NCI-H524 (cell line): ENCODE measurements at regions not wholly inside any gene's neighbourhood (a gene's known extent, or its start where the extent isn't known, plus 50 kb on each side); places are given as distances from the start of the nearest gene placed in this dataset.
"Not testable (repeated sequence)": the region's sequence is repeated elsewhere in the genome, so short reads cannot be mapped to it uniquely, and the experiment has no call there.

Source experiments
- DNase-seq, 2 experiments: peaks; one replicate each; lab custom pipeline; 2025; lab: John Stamatoyannopoulos, UW

- DNase-seq, result no peak
Observed at GRCh38 chr2:238502088-238502810, 75.5 kb downstream of the ASB1 start.

- no peak for DNase-seq
Observed at GRCh38 chr2:238502956-238503791, 76.4 kb downstream of the ASB1 start.

- DNase-seq, result no peak
Observed at GRCh38 chr2:238504181-238504931, 77.6 kb downstream of the ASB1 start.

- no peak for DNase-seq
Observed at GRCh38 chr2:238505119-238505891, 78.6 kb downstream of the ASB1 start.

- DNase-seq, result no peak
Observed at GRCh38 chr2:238505892-238506280, 79.2 kb downstream of the ASB1 start.

- DNase-seq, result no peak
Observed at GRCh38 chr2:238506371-238507068, 79.8 kb downstream of the ASB1 start.

- DNase-seq, result no peak
Observed at GRCh38 chr2:238507836-238508235, 81.1 kb downstream of the ASB1 start.

GRCh38 chr2:238509151-238509835 lies 82.6 kb downstream of the ASB1 start:
- no peak for DNase-seq

- no peak for DNase-seq
Observed at GRCh38 chr2:238509903-238510302, 83.2 kb downstream of the ASB1 start.

GRCh38 chr2:238510911-238511613 lies 84.3 kb downstream of the ASB1 start:
- no peak for DNase-seq

- no peak for DNase-seq
Observed at GRCh38 chr2:238511614-238511950, 84.9 kb downstream of the ASB1 start.

GRCh38 chr2:238512247-238512867 lies 85.6 kb downstream of the ASB1 start:
- no peak for DNase-seq

GRCh38 chr2:238513346-238513745 lies 86.6 kb downstream of the ASB1 start:
- DNase-seq, result peak in 1 of 2 experiments; percentile 36

- DNase-seq, result not testable (repeated sequence)
Observed at GRCh38 chr2:238514024-238514423, 87.3 kb downstream of the ASB1 start.

GRCh38 chr2:238515377-238515776 lies 88.7 kb downstream of the ASB1 start:
- no peak for DNase-seq

- DNase-seq, result no peak
Observed at GRCh38 chr2:238517209-238517608, 90.5 kb downstream of the ASB1 start.

GRCh38 chr2:238518172-238518820 lies 91.6 kb downstream of the ASB1 start:
- DNase-seq, result no peak

GRCh38 chr2:238518821-238519186 lies 92.1 kb downstream of the ASB1 start:
- no peak for DNase-seq

GRCh38 chr2:238520359-238520886 lies 93.7 kb downstream of the ASB1 start:
- no peak for DNase-seq
